ENCODE measurements at regions not wholly inside any gene's neighbourhood (a gene's known extent, or its start where the extent isn't known, plus 50 kb on each side); places are given as distances from the start of the nearest gene placed in this dataset.

GRCh38 chr4:165666836-165667235, 206.2 kb upstream of the TLL1 start:
- TF ChIP-seq, protein P1, sequence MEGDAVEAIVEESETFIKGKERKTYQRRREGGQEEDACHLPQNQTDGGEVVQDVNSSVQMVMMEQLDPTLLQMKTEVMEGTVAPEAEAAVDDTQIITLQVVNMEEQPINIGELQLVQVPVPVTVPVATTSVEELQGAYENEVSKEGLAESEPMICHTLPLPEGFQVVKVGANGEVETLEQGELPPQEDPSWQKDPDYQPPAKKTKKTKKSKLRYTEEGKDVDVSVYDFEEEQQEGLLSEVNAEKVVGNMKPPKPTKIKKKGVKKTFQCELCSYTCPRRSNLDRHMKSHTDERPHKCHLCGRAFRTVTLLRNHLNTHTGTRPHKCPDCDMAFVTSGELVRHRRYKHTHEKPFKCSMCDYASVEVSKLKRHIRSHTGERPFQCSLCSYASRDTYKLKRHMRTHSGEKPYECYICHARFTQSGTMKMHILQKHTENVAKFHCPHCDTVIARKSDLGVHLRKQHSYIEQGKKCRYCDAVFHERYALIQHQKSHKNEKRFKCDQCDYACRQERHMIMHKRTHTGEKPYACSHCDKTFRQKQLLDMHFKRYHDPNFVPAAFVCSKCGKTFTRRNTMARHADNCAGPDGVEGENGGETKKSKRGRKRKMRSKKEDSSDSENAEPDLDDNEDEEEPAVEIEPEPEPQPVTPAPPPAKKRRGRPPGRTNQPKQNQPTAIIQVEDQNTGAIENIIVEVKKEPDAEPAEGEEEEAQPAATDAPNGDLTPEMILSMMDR (IDR thresholded peaks at IDR 0.05), result no peak
- no peak overlapping the region for H3K4me3 ChIP-seq (ENCODE audit: low read depth, low read length)
- no peak overlapping the region for H3K9ac ChIP-seq

GRCh38 chr4:165667969-165668368, 205.1 kb upstream of the TLL1 start:
- Histone ChIP-seq H3K4me3 (ENCODE audit: low read depth, low read length) (no peak overlapping the region), H3K27ac (no peak overlapping the region), H3K4me2 (ENCODE audit: low read length) (no peak overlapping the region), H3K36me3 (ENCODE audit: control insufficient read depth, insufficient read depth, low read length) (no peaks in the 10 kb centered on the region), H3K27me3 (ENCODE audit: control insufficient read depth, insufficient read depth, low read length) (no peaks in the 10 kb centered on the region), H3K9me3 (ENCODE audit: control insufficient read depth, low read length) (no peaks in the 10 kb centered on the region), H3K4me1 (no peaks in the 10 kb centered on the region), H3K79me2 (no peaks in the 10 kb centered on the region), H2AFZ (no peak overlapping the region), H3K9ac (no peak overlapping the region)
- TF ChIP-seq, protein P1 (IDR thresholded peaks at IDR 0.05), result no peak

More at GRCh38 chr4:165666836-165667235, 206.2 kb upstream of the TLL1 start:
- no peaks in the 10 kb centered on the region for H3K36me3 ChIP-seq (ENCODE audit: control insufficient read depth, insufficient read depth, low read length)
- no peak overlapping the region for H3K27ac ChIP-seq
- H3K4me1 ChIP-seq, result no peaks in the 10 kb centered on the region
- no peaks in the 10 kb centered on the region for H3K9me3 ChIP-seq (ENCODE audit: control insufficient read depth, low read length)
- H3K4me2 ChIP-seq (ENCODE audit: low read length), result no peak overlapping the region
- no peaks in the 10 kb centered on the region for H3K27me3 ChIP-seq (ENCODE audit: control insufficient read depth, insufficient read depth, low read length)
- no peak overlapping the region for H2AFZ ChIP-seq
- H3K79me2 ChIP-seq, result no peaks in the 10 kb centered on the region

- H3K9ac ChIP-seq, result no peak overlapping the region
- H3K36me3 ChIP-seq (ENCODE audit: control insufficient read depth, insufficient read depth, low read length), result no peaks in the 10 kb centered on the region
- no peak overlapping the region for H3K27ac ChIP-seq
- no peaks in the 10 kb centered on the region for H3K27me3 ChIP-seq (ENCODE audit: control insufficient read depth, insufficient read depth, low read length)
- H3K9me3 ChIP-seq (ENCODE audit: control insufficient read depth, low read length), result no peaks in the 10 kb centered on the region
- H3K4me1 ChIP-seq, result no peaks in the 10 kb centered on the region
- H3K79me2 ChIP-seq, result no peaks in the 10 kb centered on the region
- H2AFZ ChIP-seq, result no peak overlapping the region
- no peak overlapping the region for H3K4me2 ChIP-seq (ENCODE audit: low read length)
- TF ChIP-seq, protein P1 (IDR thresholded peaks at IDR 0.05), result no peak
- H3K4me3 ChIP-seq (ENCODE audit: low read depth, low read length), result no peak overlapping the region
These were observed 204.3 kb upstream of the TLL1 start for GRCh38 chr4:165668694-165669093.

DNA sequence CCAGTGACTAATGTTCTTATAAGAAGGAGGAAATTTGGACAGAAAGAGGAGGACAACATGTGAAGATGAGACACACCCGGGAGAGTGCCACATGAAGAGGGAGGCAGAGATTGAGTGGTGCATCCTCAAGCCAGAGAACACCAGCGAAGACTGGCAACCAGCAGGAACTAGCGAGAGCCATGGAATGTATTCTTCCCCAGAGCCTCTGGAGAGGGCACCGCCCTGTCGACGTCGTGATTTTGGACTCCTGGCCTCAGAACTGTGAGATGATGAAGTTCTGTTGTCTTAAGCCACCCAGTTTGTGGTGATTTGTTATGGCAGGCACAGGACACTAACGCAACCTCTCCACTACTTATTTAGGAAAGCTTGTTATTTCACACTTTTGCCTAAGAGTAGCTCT, 196.0 kb upstream of the TLL1 start:
- Histone ChIP-seq H3K27me3 (ENCODE audit: control insufficient read depth, insufficient read depth, low read length) (no peaks in the 10 kb centered on the region), H3K9ac (no peak overlapping the region), H3K4me2 (ENCODE audit: low read length) (no peak overlapping the region), H3K9me3 (ENCODE audit: control insufficient read depth, low read length) (no peaks in the 10 kb centered on the region), H3K36me3 (ENCODE audit: control insufficient read depth, insufficient read depth, low read length) (no peaks in the 10 kb centered on the region), H3K79me2 (no peaks in the 10 kb centered on the region), H3K4me3 (ENCODE audit: low read depth, low read length) (no peak overlapping the region), H3K27ac (no peak overlapping the region), H2AFZ (no peak overlapping the region), H3K4me1 (no peaks in the 10 kb centered on the region)
- TF ChIP-seq, protein P1 (IDR thresholded peaks at IDR 0.05), result no peak

GRCh38 chr4:165678236-165678935, 194.7 kb upstream of the TLL1 start:
- Histone ChIP-seq H3K36me3 (ENCODE audit: control insufficient read depth, insufficient read depth, low read length) (no peaks in the 10 kb centered on the region), H3K4me2 (ENCODE audit: low read length) (no peak overlapping the region), H3K27me3 (ENCODE audit: control insufficient read depth, insufficient read depth, low read length) (no peaks in the 10 kb centered on the region), H3K27ac (no peak overlapping the region), H2AFZ (no peak overlapping the region), H3K9ac (no peak overlapping the region), H3K4me1 (no peaks in the 10 kb centered on the region), H3K9me3 (ENCODE audit: control insufficient read depth, low read length) (no peaks in the 10 kb centered on the region), H3K4me3 (ENCODE audit: low read depth, low read length) (no peak overlapping the region), H3K79me2 (no peaks in the 10 kb centered on the region)
- TF ChIP-seq, protein P1 (IDR thresholded peaks at IDR 0.05), result no peak

Data from parathyroid adenoma (tissue), 2 donors.